Suprapubic skin (tissue), 4 donors: ENCODE measurements at regions not wholly inside any gene's neighbourhood (a gene's known extent, or its start where the extent isn't known, plus 50 kb on each side); places are given as distances from the start of the nearest gene placed in this dataset.

ENCODE experiments used
- CTCF ChIP-seq, 2 donors: fragments of 200-600 bp in 1 of 2; fragments of 450-650 bp in 1 of 2; sonication (generic) in 1 of 2; IDR thresholded peaks; one replicate each; pipeline ENCODE4 v1.5.1; 2016 to 2019; ENCODE audit warnings: antibody characterized with exemption in 2 of 2, mild to moderate bottlenecking in 1 of 2, moderate library complexity in 1 of 2
- POLR2A ChIP-seq, 2 donors: fragments of 450-650 bp; IDR thresholded peaks; one replicate each; pipeline ENCODE4 v1.6.1; 2017; ENCODE audit warnings: antibody characterized with exemption in 2 of 2, mild to moderate bottlenecking in 2 of 2, moderate library complexity in 2 of 2
- POLR2AphosphoS5 ChIP-seq, 3 donors: sonication (generic); formaldehyde crosslinking; IDR thresholded peaks; one replicate each; pipeline ENCODE4 v1.6.1; 2017; ENCODE audit warnings: antibody characterized with exemption in 3 of 3

- no peak for TF ChIP-seq CTCF (IDR thresholded peaks at IDR 0.05)
- no peak for TF ChIP-seq POLR2A (IDR thresholded peaks at IDR 0.05)
- no peak for TF ChIP-seq POLR2AphosphoS5 (IDR thresholded peaks at IDR 0.05)
Observed at GRCh38 chr2:217208867-217209266, 349.0 kb upstream of the TNP1 start.
